ENCODE measurements at regions not wholly inside any gene's neighbourhood (a gene's known extent, or its start where the extent isn't known, plus 50 kb on each side); places are given as distances from the start of the nearest gene placed in this dataset.

GRCh38 chr5:133703935-133704334 is 91.6 kb upstream of the FSTL4 start:
- no peak for DNase-seq
- Histone ChIP-seq H3K27ac (ENCODE audit: low read depth, low read length) (no peak overlapping the region), H3K9me3 (ENCODE audit: control insufficient read depth in 1 of 2, low read length in 2 of 2) (no peaks in the 10 kb centered on the region), H3K4me1 (ENCODE audit: insufficient read depth, low read length) (no peaks in the 10 kb centered on the region), H3K27me3 (ENCODE audit: insufficient read depth, low read length) (no peaks in the 10 kb centered on the region), H3K36me3 (ENCODE audit: insufficient read depth, low read length) (no peaks in the 10 kb centered on the region), H3K4me3 (ENCODE audit: low read length in 2 of 2) (no peak overlapping the region)
- Mint-ChIP-seq H3K4me3 (no peak overlapping the region), H3K27ac (no peak overlapping the region), H3K36me3 (no peaks in the 10 kb centered on the region), H3K27me3 (peaks cover 0 to 2% of the 10 kb centered on the region in 2 donors), H3K9me3 (peaks cover 0 to 2% (median 0%) of the 10 kb centered on the region in 8 donors), H3K4me1 (no peaks in the 10 kb centered on the region)
- intact Hi-C loops (cut with micrococcal nuclease): no loop called here
- ChIA-PET POLR2A (ENCODE audit: partially characterized antibody) (no interaction called here), CTCF (ENCODE audit: partially characterized antibody) (no interaction called here)

- POLR2A ChIA-PET (ENCODE audit: partially characterized antibody): no interaction called here
- no peak overlapping the region for H3K27ac Mint-ChIP-seq
- H3K27me3 Mint-ChIP-seq: peaks cover 0 to 2% of the 10 kb centered on the region in 2 donors
These were observed 90.7 kb upstream of the FSTL4 start for GRCh38 chr5:133702791-133703770.

GRCh38 chr5:133701871-133702270 is 89.5 kb upstream of the FSTL4 start:
- Mint-ChIP-seq H3K36me3 (no peaks in the 10 kb centered on the region), H3K9me3 (peaks cover 0 to 2% (median 0%) of the 10 kb centered on the region in 8 donors), H3K27me3 (peaks cover 0 to 2% of the 10 kb centered on the region in 2 donors), H3K4me1 (no peaks in the 10 kb centered on the region), H3K4me3 (no peak overlapping the region), H3K27ac (no peak overlapping the region)
- H3K9me3 ChIP-seq (ENCODE audit: control insufficient read depth in 1 of 2, low read length in 2 of 2): no peaks in the 10 kb centered on the region
- no peaks in the 10 kb centered on the region for H3K4me1 ChIP-seq (ENCODE audit: insufficient read depth, low read length)
- no peak overlapping the region for H3K4me3 ChIP-seq (ENCODE audit: low read length in 2 of 2)
- ChIA-PET CTCF (ENCODE audit: partially characterized antibody) (no interaction called here), POLR2A (ENCODE audit: partially characterized antibody) (no interaction called here)
- DNase-seq: no peak
- H3K36me3 ChIP-seq (ENCODE audit: insufficient read depth, low read length): no peaks in the 10 kb centered on the region
- H3K27ac ChIP-seq (ENCODE audit: low read depth, low read length): no peak overlapping the region
- H3K27me3 ChIP-seq (ENCODE audit: insufficient read depth, low read length): no peaks in the 10 kb centered on the region
- intact Hi-C loops (cut with micrococcal nuclease): no loop called here

More at GRCh38 chr5:133702791-133703770, 90.7 kb upstream of the FSTL4 start:
- Histone ChIP-seq H3K9me3 (ENCODE audit: control insufficient read depth in 1 of 2, low read length in 2 of 2) (no peaks in the 10 kb centered on the region), H3K4me3 (ENCODE audit: low read length in 2 of 2) (no peak overlapping the region), H3K27me3 (ENCODE audit: insufficient read depth, low read length) (no peaks in the 10 kb centered on the region), H3K4me1 (ENCODE audit: insufficient read depth, low read length) (no peaks in the 10 kb centered on the region), H3K27ac (ENCODE audit: low read depth, low read length) (no peak overlapping the region), H3K36me3 (ENCODE audit: insufficient read depth, low read length) (no peaks in the 10 kb centered on the region)
- Mint-ChIP-seq H3K4me1 (no peaks in the 10 kb centered on the region), H3K9me3 (peaks cover 0 to 2% (median 0%) of the 10 kb centered on the region in 8 donors), H3K4me3 (no peak overlapping the region), H3K36me3 (no peaks in the 10 kb centered on the region)
- DNase-seq: no peak
- CTCF ChIA-PET (ENCODE audit: partially characterized antibody): no interaction called here
- intact Hi-C loops (cut with micrococcal nuclease): no loop called here

- CTCF ChIA-PET (ENCODE audit: partially characterized antibody): no interaction called here
- DNase-seq: no peak
These were observed 87.9 kb upstream of the FSTL4 start for GRCh38 chr5:133700251-133700650.

GRCh38 chr5:133698646-133699526 is 86.5 kb upstream of the FSTL4 start:
- no peak overlapping the region for H3K27ac ChIP-seq (ENCODE audit: low read depth, low read length)
- Mint-ChIP-seq H3K4me3 (no peak overlapping the region), H3K27me3 (peaks cover 2 to 5% of the 10 kb centered on the region in 2 donors), H3K27ac (no peak overlapping the region), H3K36me3 (no peaks in the 10 kb centered on the region), H3K9me3 (peaks cover 0 to 2% (median 0%) of the 10 kb centered on the region in 8 donors), H3K4me1 (peaks cover 0 to 2% (median 0%) of the 10 kb centered on the region in 4 donors)
- H3K27me3 ChIP-seq (ENCODE audit: insufficient read depth, low read length): no peaks in the 10 kb centered on the region
- no peaks in the 10 kb centered on the region for H3K4me1 ChIP-seq (ENCODE audit: insufficient read depth, low read length)
- DNase-seq: no peak
- POLR2A ChIA-PET (ENCODE audit: partially characterized antibody): no interaction called here
- no peaks in the 10 kb centered on the region for H3K9me3 ChIP-seq (ENCODE audit: control insufficient read depth in 1 of 2, low read length in 2 of 2)
- H3K4me3 ChIP-seq (ENCODE audit: low read length in 2 of 2): no peak overlapping the region
- intact Hi-C loops (cut with micrococcal nuclease): no loop called here
- H3K36me3 ChIP-seq (ENCODE audit: insufficient read depth, low read length): no peaks in the 10 kb centered on the region
- CTCF ChIA-PET (ENCODE audit: partially characterized antibody): no interaction called here

More at GRCh38 chr5:133700251-133700650, 87.9 kb upstream of the FSTL4 start:
- Histone ChIP-seq H3K36me3 (ENCODE audit: insufficient read depth, low read length) (no peaks in the 10 kb centered on the region), H3K9me3 (ENCODE audit: control insufficient read depth in 1 of 2, low read length in 2 of 2) (no peaks in the 10 kb centered on the region), H3K27me3 (ENCODE audit: insufficient read depth, low read length) (no peaks in the 10 kb centered on the region), H3K27ac (ENCODE audit: low read depth, low read length) (no peak overlapping the region), H3K4me3 (ENCODE audit: low read length in 2 of 2) (no peak overlapping the region), H3K4me1 (ENCODE audit: insufficient read depth, low read length) (no peaks in the 10 kb centered on the region)
- no peak overlapping the region for H3K4me3 Mint-ChIP-seq
- H3K27me3 Mint-ChIP-seq: peaks cover 0 to 2% of the 10 kb centered on the region in 2 donors
- no peaks in the 10 kb centered on the region for H3K4me1 Mint-ChIP-seq
- intact Hi-C loops (cut with micrococcal nuclease): no loop called here
- H3K27ac Mint-ChIP-seq: no peak overlapping the region
- POLR2A ChIA-PET (ENCODE audit: partially characterized antibody): no interaction called here
- peaks cover 0 to 2% (median 0%) of the 10 kb centered on the region in 8 donors for H3K9me3 Mint-ChIP-seq
- no peaks in the 10 kb centered on the region for H3K36me3 Mint-ChIP-seq

- intact Hi-C loops (cut with micrococcal nuclease): no loop called here
- Histone ChIP-seq H3K9me3 (ENCODE audit: control insufficient read depth in 1 of 2, low read length in 2 of 2) (no peaks in the 10 kb centered on the region), H3K27me3 (ENCODE audit: insufficient read depth, low read length) (no peaks in the 10 kb centered on the region), H3K36me3 (ENCODE audit: insufficient read depth, low read length) (no peaks in the 10 kb centered on the region), H3K27ac (ENCODE audit: low read depth, low read length) (no peak overlapping the region), H3K4me1 (ENCODE audit: insufficient read depth, low read length) (no peaks in the 10 kb centered on the region), H3K4me3 (ENCODE audit: low read length in 2 of 2) (no peak overlapping the region)
- ChIA-PET CTCF (ENCODE audit: partially characterized antibody) (no interaction called here), POLR2A (ENCODE audit: partially characterized antibody) (no interaction called here)
- no peak for DNase-seq
- Mint-ChIP-seq H3K27me3 (peaks cover 2 to 5% of the 10 kb centered on the region in 2 donors), H3K9me3 (peaks cover 0 to 2% (median 0%) of the 10 kb centered on the region in 8 donors), H3K4me3 (no peak overlapping the region), H3K4me1 (peaks cover 0 to 2% (median 0%) of the 10 kb centered on the region in 4 donors), H3K27ac (no peak overlapping the region), H3K36me3 (no peaks in the 10 kb centered on the region)
These were observed 85.9 kb upstream of the FSTL4 start for GRCh38 chr5:133698259-133698554.

GRCh38 chr5:133697536-133698258 is 85.4 kb upstream of the FSTL4 start:
- Histone ChIP-seq H3K9me3 (ENCODE audit: control insufficient read depth in 1 of 2, low read length in 2 of 2) (no peaks in the 10 kb centered on the region), H3K36me3 (ENCODE audit: insufficient read depth, low read length) (no peaks in the 10 kb centered on the region), H3K4me1 (ENCODE audit: insufficient read depth, low read length) (no peaks in the 10 kb centered on the region), H3K4me3 (ENCODE audit: low read length in 2 of 2) (no peak overlapping the region), H3K27me3 (ENCODE audit: insufficient read depth, low read length) (no peaks in the 10 kb centered on the region), H3K27ac (ENCODE audit: low read depth, low read length) (no peak overlapping the region)
- H3K27ac Mint-ChIP-seq: no peak overlapping the region
- no peak overlapping the region for H3K4me3 Mint-ChIP-seq
- H3K36me3 Mint-ChIP-seq: no peaks in the 10 kb centered on the region
- H3K4me1 Mint-ChIP-seq: peaks cover 0 to 2% (median 0%) of the 10 kb centered on the region in 4 donors
- H3K27me3 Mint-ChIP-seq: peaks cover 2 to 7% of the 10 kb centered on the region in 2 donors
- POLR2A ChIA-PET (ENCODE audit: partially characterized antibody): no interaction called here
- DNase-seq: no peak
- intact Hi-C loops (cut with micrococcal nuclease): no loop called here
- CTCF ChIA-PET (ENCODE audit: partially characterized antibody): no interaction called here
- peaks cover 0 to 2% (median 0%) of the 10 kb centered on the region in 8 donors for H3K9me3 Mint-ChIP-seq
